GM10266 (cell line): ENCODE measurements at regions not wholly inside any gene's neighbourhood (a gene's known extent, or its start where the extent isn't known, plus 50 kb on each side); places are given as distances from the start of the nearest gene placed in this dataset.

Source experiments
- DNase-seq: peaks from one replicate; pipeline ENCODE4 v3.0.0; 2012; ENCODE audit errors: extremely low spot score
- TF ChIP-seq, protein P1 (sequence below): IDR thresholded peaks from 2 replicates; pipeline ENCODE4 v1.5.1; 2012; ENCODE audit warnings: mild to moderate bottlenecking, low read depth; ENCODE audit not compliant: control insufficient read depth, insufficient read depth; ENCODE audit errors: missing control alignments

DNA sequence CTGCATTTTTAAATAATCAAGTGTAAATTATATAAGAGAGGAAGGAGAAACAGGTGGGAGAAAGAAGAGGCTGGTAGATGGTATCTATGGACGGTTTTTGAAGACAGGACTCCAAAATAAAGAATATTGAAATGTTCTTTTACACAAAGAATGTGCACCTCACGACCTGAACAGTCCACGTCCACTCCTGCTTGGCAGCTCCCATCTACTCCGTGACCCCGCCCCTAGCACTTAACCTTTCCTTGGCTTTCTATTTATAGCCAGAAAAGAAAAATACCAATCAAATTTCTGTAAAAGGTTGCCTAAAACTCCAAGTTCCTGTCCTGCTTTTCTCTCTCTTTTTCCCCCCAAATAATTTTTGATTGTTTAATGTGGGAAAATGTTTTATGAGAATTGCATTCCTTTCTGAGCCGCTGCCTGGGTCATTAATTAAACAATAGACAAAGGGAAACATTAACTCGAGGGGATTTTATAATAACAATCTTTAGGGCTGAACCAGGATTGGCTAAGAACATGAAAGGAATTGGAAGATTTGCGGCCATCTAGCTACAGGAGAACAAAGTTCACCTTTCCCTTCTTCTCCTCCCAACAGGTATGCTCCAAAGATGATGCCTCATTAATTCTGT lies 173.6 kb upstream of the MAP3K1 start:
- TF ChIP-seq, protein P1, sequence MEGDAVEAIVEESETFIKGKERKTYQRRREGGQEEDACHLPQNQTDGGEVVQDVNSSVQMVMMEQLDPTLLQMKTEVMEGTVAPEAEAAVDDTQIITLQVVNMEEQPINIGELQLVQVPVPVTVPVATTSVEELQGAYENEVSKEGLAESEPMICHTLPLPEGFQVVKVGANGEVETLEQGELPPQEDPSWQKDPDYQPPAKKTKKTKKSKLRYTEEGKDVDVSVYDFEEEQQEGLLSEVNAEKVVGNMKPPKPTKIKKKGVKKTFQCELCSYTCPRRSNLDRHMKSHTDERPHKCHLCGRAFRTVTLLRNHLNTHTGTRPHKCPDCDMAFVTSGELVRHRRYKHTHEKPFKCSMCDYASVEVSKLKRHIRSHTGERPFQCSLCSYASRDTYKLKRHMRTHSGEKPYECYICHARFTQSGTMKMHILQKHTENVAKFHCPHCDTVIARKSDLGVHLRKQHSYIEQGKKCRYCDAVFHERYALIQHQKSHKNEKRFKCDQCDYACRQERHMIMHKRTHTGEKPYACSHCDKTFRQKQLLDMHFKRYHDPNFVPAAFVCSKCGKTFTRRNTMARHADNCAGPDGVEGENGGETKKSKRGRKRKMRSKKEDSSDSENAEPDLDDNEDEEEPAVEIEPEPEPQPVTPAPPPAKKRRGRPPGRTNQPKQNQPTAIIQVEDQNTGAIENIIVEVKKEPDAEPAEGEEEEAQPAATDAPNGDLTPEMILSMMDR, result no peak
- no peak for DNase-seq

DNA sequence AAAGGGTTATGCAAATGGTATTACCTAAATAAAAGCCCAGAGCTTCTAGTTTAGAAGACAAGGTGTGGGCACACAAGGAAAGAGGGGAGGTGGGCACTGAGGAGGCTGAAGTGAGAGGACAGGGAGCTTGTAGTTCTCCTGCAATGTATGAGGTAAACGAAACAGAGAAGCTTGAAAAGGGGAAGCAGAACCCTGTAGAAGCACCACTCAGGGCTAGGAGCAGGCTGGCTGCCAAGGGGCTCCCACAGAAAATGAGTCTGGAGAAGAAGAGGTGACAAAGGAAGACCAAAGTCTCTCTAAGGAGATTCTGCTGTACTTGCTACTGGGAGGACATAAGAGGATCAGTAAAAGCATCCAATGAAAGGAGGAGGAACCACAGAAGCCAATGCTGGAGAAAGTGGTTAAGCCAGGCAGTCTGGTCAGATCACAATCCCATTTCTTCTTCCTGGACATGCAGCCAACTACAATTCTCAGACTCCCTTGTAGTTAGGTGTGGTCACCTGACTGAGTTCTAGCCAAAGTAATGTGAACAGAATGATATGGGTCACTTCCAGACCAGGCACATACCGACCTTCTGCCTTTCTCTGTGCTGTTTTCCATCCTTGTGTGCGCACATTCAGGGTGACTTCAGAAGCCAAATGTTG lies 174.5 kb upstream of the MAP3K1 start:
- TF ChIP-seq, protein P1, result no peak
- DNase-seq, result peak; percentile 11

DNA sequence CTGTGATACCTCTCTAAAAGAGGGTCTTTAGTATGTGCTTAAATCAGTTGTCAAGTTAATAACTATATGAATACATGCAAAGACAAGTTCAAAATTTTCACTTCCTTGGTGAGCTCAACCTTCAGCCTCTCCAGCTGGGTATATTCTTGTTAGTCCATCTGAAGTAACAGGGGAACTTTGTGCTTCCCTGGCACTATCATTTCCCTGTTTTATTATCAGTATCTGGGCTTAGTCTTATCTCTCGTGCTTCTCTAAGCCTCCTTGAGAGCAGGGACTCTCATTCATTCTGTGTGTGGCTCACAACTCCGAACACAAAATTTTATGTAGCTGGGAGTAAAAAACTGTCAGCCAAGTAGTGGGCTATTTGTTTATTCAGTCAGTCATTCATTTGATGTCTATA lies 175.9 kb upstream of the MAP3K1 start:
- no peak for DNase-seq
- TF ChIP-seq, protein P1, result no peak

DNA sequence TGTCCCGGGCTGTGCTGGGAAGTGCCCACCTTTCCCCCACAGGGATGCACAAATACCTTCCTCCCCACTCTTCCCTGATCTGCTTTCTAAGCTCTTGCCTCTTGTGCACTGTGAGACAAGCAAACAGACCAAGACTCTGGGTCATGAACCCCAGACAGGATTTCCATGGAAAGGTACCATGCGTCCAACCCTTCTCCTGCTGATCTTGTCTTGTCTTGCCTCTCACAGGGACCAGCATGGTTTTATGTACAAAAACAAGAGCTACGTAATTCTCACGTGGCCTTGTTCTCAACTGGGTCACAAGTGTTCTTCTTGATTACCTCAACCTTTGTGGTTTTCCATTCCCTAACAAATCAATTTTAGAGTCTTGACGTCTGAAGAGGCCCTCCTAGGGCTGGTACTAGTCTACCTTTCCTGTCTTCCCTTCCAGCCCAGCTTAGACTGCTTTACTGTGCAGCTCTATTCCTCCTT lies 176.5 kb upstream of the MAP3K1 start:
- TF ChIP-seq, protein P1, result no peak
- no peak for DNase-seq

DNA sequence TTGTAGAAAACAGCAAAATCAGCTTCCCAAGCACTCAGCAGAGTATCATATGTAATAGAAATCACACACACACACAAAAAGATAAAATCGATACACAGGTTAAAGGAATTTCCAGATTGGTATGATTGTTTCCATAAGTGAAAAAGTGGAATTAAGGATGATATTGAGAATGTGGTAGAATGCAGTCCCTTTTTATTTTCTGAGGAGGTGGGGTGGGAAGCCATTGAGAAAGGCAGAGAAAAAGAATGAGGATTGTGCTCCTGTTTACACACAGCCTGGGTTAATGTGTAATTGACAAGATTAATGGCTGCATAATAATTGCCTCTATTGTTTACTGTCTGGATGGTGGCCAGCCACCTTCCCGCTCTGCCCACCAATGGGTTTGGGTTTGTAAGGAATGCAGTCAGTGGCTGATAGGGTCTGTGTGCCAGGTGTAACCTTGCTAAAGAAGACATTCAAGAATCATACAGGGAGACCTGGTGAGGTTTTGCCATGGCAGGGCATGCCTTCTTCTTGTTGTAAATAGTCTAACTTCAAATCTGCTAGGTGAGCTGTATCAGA lies 177.2 kb upstream of the MAP3K1 start:
- DNase-seq, result no peak

DNA sequence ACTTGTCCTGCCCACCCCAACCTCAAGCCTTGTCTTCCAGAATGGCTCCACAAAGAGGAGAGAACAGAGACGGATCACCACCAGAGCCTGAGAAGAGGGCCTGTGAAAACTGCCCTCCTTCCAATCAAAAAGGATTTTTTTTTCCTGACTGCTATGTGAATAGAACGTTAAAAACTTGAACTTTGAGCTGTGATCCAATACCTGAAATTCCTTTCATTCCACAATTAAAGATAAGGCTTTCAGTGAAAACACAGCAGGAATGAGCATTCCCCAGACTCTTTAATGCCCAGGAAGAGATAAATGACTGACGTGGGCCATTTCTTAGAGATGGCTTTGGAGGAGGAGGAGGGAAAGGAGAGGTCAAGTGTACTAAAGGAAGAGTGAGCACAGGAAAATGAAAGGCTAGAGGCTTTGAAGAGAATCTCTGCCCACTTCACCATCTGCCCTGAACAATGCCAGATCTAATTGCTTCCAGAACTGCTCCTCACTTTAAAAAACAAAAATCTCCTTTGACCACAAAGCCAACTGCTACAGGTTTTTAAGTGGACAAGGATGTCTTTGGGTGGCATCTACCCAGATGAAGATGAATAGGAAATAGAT lies 177.9 kb upstream of the MAP3K1 start:
- no peak for DNase-seq
- TF ChIP-seq, protein P1, result no peak

More for the DNA sequence above, 177.2 kb upstream of the MAP3K1 start:
- TF ChIP-seq, protein P1, result no peak

DNA sequence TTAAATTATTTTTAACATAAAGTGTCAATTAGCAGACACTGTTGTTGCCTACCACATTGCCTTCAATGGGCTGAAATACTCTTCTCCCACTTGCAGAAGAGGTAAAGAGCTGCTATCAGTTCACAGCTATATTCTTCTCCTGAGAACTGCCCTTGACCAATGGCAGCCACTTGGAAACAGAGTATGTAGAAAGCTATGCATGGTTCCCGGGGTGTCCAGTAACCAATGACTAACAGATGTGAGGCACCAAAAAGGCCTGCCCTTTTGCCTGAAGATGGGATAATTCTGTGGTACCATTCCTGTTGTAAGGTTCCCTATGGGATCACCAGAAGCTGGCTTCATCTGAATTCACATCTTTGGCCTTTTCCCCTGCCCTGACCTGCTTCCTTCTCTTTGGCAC lies 181.4 kb upstream of the MAP3K1 start:
- TF ChIP-seq, protein P1, result no peak
- no peak for DNase-seq
